Suprapubic skin (tissue), 4 donors: ENCODE measurements at regions not wholly inside any gene's neighbourhood (a gene's known extent, or its start where the extent isn't known, plus 50 kb on each side); places are given as distances from the start of the nearest gene placed in this dataset.

ENCODE experiments used
- POLR2A ChIP-seq, 2 donors: fragments of 450-650 bp; IDR thresholded peaks; one replicate each; pipeline ENCODE4 v1.6.1; 2017; ENCODE audit warnings: antibody characterized with exemption in 2 of 2, mild to moderate bottlenecking in 2 of 2, moderate library complexity in 2 of 2
- POLR2AphosphoS5 ChIP-seq, 3 donors: sonication (generic); formaldehyde crosslinking; IDR thresholded peaks; one replicate each; pipeline ENCODE4 v1.6.1; 2017; ENCODE audit warnings: antibody characterized with exemption in 3 of 3
- TF ChIP-seq, protein P1 (sequence below), 2 donors: fragments of 200-600 bp in 1 of 2; fragments of 450-650 bp in 1 of 2; sonication (generic) in 1 of 2; IDR thresholded peaks; one replicate each; pipeline ENCODE4 v1.5.1; 2016 to 2019; ENCODE audit warnings: antibody characterized with exemption in 2 of 2, mild to moderate bottlenecking in 1 of 2, moderate library complexity in 1 of 2

- TF ChIP-seq POLR2AphosphoS5 (IDR thresholded peaks at IDR 0.05), result no peak
- no peak for TF ChIP-seq POLR2A (IDR thresholded peaks at IDR 0.05)
- TF ChIP-seq, protein P1, sequence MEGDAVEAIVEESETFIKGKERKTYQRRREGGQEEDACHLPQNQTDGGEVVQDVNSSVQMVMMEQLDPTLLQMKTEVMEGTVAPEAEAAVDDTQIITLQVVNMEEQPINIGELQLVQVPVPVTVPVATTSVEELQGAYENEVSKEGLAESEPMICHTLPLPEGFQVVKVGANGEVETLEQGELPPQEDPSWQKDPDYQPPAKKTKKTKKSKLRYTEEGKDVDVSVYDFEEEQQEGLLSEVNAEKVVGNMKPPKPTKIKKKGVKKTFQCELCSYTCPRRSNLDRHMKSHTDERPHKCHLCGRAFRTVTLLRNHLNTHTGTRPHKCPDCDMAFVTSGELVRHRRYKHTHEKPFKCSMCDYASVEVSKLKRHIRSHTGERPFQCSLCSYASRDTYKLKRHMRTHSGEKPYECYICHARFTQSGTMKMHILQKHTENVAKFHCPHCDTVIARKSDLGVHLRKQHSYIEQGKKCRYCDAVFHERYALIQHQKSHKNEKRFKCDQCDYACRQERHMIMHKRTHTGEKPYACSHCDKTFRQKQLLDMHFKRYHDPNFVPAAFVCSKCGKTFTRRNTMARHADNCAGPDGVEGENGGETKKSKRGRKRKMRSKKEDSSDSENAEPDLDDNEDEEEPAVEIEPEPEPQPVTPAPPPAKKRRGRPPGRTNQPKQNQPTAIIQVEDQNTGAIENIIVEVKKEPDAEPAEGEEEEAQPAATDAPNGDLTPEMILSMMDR (IDR thresholded peaks at IDR 0.05), result no peak
Measured at GRCh38 chr11:87901341-87901740, 273.9 kb downstream of the RAB38 start.
